ENCODE measurements at regions not wholly inside any gene's neighbourhood (a gene's known extent, or its start where the extent isn't known, plus 50 kb on each side); places are given as distances from the start of the nearest gene placed in this dataset.

GRCh38 chr1:54475946-54476516, 69.8 kb upstream of the SSBP3 start:
- TF ChIP-seq EZH2 (IDR thresholded peaks at IDR 0.05; ENCODE audit: insufficient read depth, poor library complexity, severe bottlenecking) (no peak), EZH2phosphoT487 (IDR thresholded peaks at IDR 0.05; ENCODE audit: insufficient read depth, low read depth) (no peak)

Data from GM23248 (cell line).